T-helper 2 cell treated with Interferon-gamma antibody and Interleukin-4, amounts not matched to agents 5 μg/mL and 100 μg/mL, for 36 hours (primary cell): ENCODE measurements at regions not wholly inside any gene's neighbourhood (a gene's known extent, or its start where the extent isn't known, plus 50 kb on each side); places are given as distances from the start of the nearest gene placed in this dataset.

Experiments used
- DNase-seq: peaks from one replicate; pipeline ENCODE4 v3.0.0; 2021; ENCODE audit warnings: low spot score
- H3K27ac Mint-ChIP-seq: one replicate; pipeline ENCODE4 v1.8.0; 2021; ENCODE audit warnings: mild to moderate bottlenecking, mixed read lengths
- H3K27me3 Mint-ChIP-seq: one replicate; pipeline ENCODE4 v1.8.0; 2021; ENCODE audit warnings: low read depth, mixed read lengths
- H3K36me3 Mint-ChIP-seq: one replicate; pipeline ENCODE4 v1.8.0; 2021; ENCODE audit warnings: low read depth, mixed read lengths
- H3K4me1 Mint-ChIP-seq: one replicate; pipeline ENCODE4 v1.8.0; 2021; ENCODE audit warnings: low read depth, mixed read lengths
- H3K4me3 Mint-ChIP-seq: one replicate; pipeline ENCODE4 v1.8.0; 2022; ENCODE audit warnings: mild to moderate bottlenecking, moderate library complexity, mixed read lengths
- H3K9me3 Mint-ChIP-seq: one replicate; pipeline ENCODE4 v1.8.0; 2021; ENCODE audit warnings: mixed read lengths

DNA sequence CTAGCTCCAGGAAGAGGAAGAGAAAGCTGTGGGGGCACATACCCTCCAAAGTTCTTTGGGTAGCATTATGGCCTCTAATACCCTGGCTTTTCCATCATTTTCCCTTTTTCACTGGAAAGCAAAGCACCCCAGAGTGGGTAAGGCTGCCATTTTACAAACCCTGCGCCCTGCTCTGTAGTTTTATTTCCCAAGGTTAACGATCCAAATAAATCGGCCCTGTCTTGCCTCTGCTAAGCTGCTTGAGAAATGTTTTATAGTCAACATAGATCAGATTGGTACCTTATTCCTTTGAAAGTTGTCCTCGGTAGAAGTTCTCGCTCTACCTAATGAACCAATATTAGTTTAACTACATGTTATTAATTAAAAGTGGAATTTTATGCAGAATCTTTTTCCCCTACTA, 328.2 kb downstream of the NPIPA8 start:
- Mint-ChIP-seq H3K27me3 (no peaks in the 10 kb centered on the region), H3K4me3 (no peak overlapping the region), H3K27ac (no peak overlapping the region)

DNA sequence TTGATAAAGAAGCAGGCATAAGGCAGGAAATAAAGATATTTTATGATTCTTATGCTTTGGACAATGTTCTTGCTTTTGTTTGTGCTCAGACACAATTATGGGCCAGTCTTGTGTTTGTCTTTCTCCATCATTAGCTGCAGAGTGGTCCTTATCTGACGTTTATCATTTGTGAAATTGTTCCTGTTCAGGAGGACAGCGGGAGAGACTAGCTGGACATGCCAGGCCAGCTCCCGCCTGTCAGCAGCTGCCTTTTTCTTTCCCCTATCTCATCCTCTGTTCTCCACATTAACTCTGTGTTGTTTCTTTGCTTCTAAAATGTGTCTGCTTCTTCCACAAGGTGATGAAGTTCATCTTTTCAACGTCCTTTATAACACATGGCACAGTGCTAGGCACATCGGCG, 333.5 kb downstream of the NPIPA8 start:
- Mint-ChIP-seq H3K4me3 (no peak overlapping the region), H3K36me3 (no peaks in the 10 kb centered on the region), H3K27ac (no peak overlapping the region), H3K4me1 (no peaks in the 10 kb centered on the region), H3K9me3 (no peaks in the 10 kb centered on the region), H3K27me3 (no peaks in the 10 kb centered on the region)
- no peak for DNase-seq

More for the DNA sequence above, 328.2 kb downstream of the NPIPA8 start:
- Mint-ChIP-seq H3K36me3 (no peaks in the 10 kb centered on the region), H3K4me1 (no peaks in the 10 kb centered on the region), H3K9me3 (no peaks in the 10 kb centered on the region)
- DNase-seq, result no peak

DNA sequence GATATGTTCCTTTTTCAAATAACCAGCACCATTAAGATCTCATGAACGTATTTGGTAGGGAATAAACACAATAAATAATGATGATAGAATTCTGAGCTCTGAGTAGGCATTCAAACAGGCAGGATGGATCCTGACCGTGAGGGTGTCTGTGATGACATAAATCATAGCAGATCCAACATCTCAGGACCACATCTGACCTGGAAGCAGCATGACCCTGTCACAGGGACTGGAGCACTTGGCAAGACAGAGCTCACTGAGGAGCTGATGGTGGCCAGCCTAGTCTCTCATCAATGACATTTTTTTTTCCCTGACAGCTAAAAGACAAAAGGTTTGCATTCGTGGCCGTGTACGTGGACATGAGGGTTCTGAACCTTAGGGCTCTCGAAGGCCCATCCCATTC, 337.5 kb downstream of the NPIPA8 start:
- DNase-seq, result no peak
- no peaks in the 10 kb centered on the region for H3K36me3 Mint-ChIP-seq
- no peaks in the 10 kb centered on the region for H3K4me1 Mint-ChIP-seq
- no peaks in the 10 kb centered on the region for H3K9me3 Mint-ChIP-seq
- H3K27me3 Mint-ChIP-seq, result no peaks in the 10 kb centered on the region
- H3K4me3 Mint-ChIP-seq, result no peak overlapping the region
- no peak overlapping the region for H3K27ac Mint-ChIP-seq

DNA sequence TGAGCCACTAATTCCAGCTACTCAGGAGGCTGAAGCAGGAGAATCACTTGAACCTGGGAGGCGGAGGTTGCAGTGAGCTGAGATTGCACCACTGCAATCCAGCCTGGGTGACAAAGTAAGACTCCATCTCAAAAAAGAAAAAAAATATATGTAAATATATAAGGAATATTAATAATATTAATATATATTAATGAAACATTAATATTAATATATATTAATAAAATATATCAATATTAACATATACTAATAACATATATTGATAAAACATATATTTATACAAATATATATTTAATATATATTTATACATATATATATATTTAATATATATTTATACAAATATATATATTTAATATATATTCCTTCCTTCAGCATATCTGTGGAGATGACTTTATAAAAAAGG, 338.0 kb downstream of the NPIPA8 start:
- no peaks in the 10 kb centered on the region for H3K9me3 Mint-ChIP-seq
- no peaks in the 10 kb centered on the region for H3K4me1 Mint-ChIP-seq
- H3K27me3 Mint-ChIP-seq, result no peaks in the 10 kb centered on the region
- no peak for DNase-seq
- no peaks in the 10 kb centered on the region for H3K36me3 Mint-ChIP-seq
- H3K27ac Mint-ChIP-seq, result no peak overlapping the region
- H3K4me3 Mint-ChIP-seq, result no peak overlapping the region

DNA sequence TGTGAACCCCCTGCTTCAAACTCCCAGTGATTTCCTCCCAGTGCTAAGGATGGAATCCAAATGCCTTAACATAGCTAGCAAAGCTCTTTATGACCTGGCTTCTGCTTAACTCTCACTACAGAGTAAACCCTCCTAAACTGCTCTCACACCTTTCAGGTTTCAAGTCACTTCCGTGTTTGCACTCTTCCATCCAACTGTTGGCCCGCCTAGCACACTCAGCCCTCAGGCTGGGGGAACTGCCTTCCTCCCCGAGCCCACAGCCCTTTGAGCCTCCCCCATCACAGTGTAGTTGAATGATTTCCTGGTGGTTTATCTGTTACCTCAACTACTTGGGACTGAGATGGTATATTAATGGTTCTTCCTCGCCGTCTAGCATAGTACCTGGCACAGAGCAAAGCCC, 342.5 kb downstream of the NPIPA8 start:
- H3K4me1 Mint-ChIP-seq, result no peaks in the 10 kb centered on the region
- DNase-seq, result no peak
- no peak overlapping the region for H3K27ac Mint-ChIP-seq
- no peaks in the 10 kb centered on the region for H3K36me3 Mint-ChIP-seq
- no peaks in the 10 kb centered on the region for H3K27me3 Mint-ChIP-seq
- H3K9me3 Mint-ChIP-seq, result no peaks in the 10 kb centered on the region
- no peak overlapping the region for H3K4me3 Mint-ChIP-seq

DNA sequence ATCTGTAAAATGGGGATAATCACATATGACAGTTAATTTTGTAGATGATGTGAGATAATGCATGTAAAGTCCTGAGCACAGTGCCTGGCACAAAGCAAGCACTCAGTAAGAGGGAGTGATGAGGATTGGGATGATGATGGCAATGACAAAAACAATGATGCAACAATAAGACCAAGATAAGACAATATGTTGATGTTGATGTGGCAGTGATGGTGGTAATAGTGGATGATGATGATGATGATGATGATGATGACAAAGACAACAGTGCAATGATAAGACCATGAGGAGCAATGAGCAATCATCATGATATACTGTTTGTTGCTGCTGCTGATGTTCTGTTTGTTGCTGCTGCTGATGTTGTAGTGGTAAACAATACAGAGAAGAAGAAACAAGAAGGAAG, 344.1 kb downstream of the NPIPA8 start:
- no peak for DNase-seq
- Mint-ChIP-seq H3K4me3 (no peak overlapping the region), H3K27ac (no peak overlapping the region), H3K4me1 (no peaks in the 10 kb centered on the region), H3K9me3 (no peaks in the 10 kb centered on the region), H3K36me3 (no peaks in the 10 kb centered on the region), H3K27me3 (no peaks in the 10 kb centered on the region)

DNA sequence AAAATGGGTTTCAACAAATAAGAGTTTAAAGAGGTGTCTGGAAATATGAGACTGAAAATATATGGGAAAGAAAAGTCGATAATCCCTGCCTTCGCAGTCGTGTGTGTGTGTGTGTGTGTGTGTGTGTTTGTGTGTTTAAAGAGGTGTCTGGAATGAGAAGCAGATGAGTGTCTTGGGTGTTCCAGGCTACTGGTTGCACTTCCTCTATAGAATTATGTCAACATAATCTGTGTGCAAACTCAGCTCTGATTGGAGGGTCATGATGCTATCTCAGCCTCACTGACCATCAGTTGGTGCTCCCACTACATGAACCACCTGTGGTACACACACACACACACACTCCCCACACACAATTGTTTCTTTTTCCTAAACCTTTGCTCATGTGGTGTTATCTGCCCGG, 347.3 kb downstream of the NPIPA8 start:
- no peak overlapping the region for H3K27ac Mint-ChIP-seq
- H3K4me1 Mint-ChIP-seq, result no peaks in the 10 kb centered on the region
- H3K9me3 Mint-ChIP-seq, result no peaks in the 10 kb centered on the region
- H3K4me3 Mint-ChIP-seq, result no peak overlapping the region
- DNase-seq, result no peak
- H3K27me3 Mint-ChIP-seq, result no peaks in the 10 kb centered on the region
- no peaks in the 10 kb centered on the region for H3K36me3 Mint-ChIP-seq

DNA sequence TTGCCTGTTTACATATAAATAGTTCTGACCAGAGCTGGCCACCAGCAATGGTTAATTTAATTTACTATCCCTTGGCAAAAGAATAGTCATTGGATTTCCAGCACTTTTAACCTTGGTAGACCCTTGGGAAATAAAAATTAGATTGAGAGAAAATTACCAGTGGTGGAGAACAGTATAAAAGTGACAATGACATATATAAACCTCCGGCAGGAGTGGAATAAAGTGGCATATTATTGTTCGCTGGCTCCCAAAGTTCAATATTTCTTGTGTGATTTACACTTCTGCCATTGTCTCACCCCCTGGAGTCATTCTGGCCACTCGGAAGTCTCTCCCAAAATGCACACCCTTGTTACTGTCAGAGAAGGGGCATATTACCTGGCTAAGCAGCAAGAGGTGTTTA, 347.7 kb downstream of the NPIPA8 start:
- Mint-ChIP-seq H3K4me1 (no peaks in the 10 kb centered on the region), H3K9me3 (no peaks in the 10 kb centered on the region), H3K4me3 (no peak overlapping the region), H3K27me3 (no peaks in the 10 kb centered on the region), H3K27ac (no peak overlapping the region), H3K36me3 (no peaks in the 10 kb centered on the region)
- no peak for DNase-seq

DNA sequence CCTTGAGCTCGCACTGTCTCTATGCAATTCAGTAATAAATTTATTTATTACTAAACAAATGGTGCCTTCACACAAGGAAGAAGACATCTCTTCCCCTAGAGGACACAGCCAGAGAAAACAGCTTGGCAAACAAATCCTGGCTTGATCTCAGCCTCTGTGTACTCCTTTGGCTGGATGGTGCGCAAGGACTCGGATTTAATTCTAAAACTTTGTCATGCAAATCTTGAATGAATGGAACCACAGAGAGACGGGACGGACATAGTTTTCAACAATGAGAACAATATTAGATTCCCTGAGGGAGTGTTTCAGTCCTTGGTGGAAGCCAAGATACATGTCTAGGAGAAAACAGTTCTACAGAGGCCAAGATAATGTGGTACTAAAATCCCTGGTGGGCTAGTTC, 349.5 kb downstream of the NPIPA8 start:
- no peak overlapping the region for H3K27ac Mint-ChIP-seq
- no peaks in the 10 kb centered on the region for H3K27me3 Mint-ChIP-seq
- H3K36me3 Mint-ChIP-seq, result no peaks in the 10 kb centered on the region
- H3K4me1 Mint-ChIP-seq, result no peaks in the 10 kb centered on the region
- no peak for DNase-seq
- no peak overlapping the region for H3K4me3 Mint-ChIP-seq
- no peaks in the 10 kb centered on the region for H3K9me3 Mint-ChIP-seq

DNA sequence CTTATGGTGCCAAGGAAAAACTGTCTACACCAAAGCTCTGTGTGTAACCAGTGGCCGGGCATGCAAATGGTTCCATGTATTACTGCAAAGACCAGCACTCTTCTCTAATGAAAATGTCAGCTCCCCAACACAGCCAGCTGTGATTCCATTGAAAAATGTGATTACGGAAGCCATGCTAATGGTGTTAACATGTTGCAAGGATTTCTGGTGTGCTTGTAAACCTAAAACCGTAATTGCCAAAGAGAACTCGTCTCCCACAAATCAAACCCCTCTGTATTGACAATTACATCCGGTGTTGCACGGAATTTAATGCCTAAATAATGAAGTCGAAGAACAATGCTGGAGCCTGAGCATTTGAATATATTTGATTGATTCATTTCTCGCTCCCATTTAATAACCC, 351.7 kb downstream of the NPIPA8 start:
- Mint-ChIP-seq H3K9me3 (no peaks in the 10 kb centered on the region), H3K36me3 (no peaks in the 10 kb centered on the region), H3K4me1 (no peaks in the 10 kb centered on the region), H3K27ac (no peak overlapping the region), H3K27me3 (no peaks in the 10 kb centered on the region), H3K4me3 (no peak overlapping the region)
- DNase-seq, result no peak

DNA sequence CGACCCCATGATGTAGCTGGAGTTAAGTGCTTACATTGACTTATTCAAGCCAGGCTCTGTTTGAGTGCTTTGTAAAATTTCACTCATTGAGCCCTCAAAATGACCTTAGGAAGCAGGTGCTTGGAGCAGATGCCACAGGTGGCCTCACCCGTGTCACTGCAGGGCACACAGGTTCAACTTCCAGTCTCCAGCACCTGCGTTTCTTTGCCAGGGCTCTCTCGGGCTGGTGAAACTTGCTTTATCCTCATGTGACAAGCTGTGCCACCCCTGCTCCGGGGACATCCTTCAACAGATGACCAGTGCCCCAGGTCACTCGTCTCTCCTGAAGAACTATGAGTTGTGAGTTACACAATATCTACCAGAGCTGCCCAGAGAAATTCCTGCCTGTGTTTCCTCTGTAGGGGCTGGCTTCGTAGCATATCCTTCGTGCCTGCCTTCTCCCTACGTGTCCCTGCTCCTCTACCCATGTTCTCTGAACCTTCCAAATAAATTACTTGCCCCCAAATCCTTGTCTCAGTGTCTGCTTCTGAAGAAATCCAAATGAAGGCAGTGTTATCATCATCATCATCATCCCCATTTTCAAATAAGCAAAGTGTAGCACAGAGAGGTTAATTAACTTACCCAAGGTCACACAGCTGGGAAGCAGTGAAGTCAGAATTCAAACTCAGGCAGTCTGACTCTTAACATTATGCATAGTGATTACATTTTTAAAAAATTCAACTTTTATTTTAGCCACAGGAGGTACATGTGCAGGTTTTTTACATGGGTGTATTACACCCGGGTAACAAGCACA, 352.5 kb downstream of the NPIPA8 start:
- H3K27ac Mint-ChIP-seq, result no peak overlapping the region
- H3K36me3 Mint-ChIP-seq, result no peaks in the 10 kb centered on the region
- no peak overlapping the region for H3K4me3 Mint-ChIP-seq
- H3K4me1 Mint-ChIP-seq, result no peaks in the 10 kb centered on the region
- H3K9me3 Mint-ChIP-seq, result peaks cover 6% of the 10 kb centered on the region
- H3K27me3 Mint-ChIP-seq, result no peaks in the 10 kb centered on the region
- DNase-seq, result no peak

DNA sequence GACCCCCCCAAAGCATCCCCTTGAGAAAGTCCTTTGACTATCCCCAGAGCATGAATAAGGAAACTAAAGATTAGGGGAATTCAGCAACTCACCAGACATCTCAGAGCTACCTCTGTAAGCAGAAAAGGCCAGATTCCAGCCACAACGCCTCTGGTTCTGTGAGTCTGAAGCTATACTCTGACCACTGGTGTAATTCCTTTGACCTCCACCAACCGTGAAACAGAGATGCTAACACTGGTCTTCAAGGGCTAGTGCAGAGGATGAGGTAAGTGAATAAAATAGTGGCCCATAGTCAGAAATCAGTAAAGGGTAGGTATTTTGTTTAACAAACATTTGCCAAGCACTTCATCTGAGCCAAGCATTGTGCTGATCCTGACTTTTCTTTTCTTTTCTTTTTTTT, 353.4 kb downstream of the NPIPA8 start:
- Mint-ChIP-seq H3K4me3 (no peak overlapping the region), H3K36me3 (no peaks in the 10 kb centered on the region), H3K4me1 (no peaks in the 10 kb centered on the region), H3K9me3 (peaks cover 6% of the 10 kb centered on the region), H3K27me3 (no peaks in the 10 kb centered on the region), H3K27ac (no peak overlapping the region)
- DNase-seq, result no peak

DNA sequence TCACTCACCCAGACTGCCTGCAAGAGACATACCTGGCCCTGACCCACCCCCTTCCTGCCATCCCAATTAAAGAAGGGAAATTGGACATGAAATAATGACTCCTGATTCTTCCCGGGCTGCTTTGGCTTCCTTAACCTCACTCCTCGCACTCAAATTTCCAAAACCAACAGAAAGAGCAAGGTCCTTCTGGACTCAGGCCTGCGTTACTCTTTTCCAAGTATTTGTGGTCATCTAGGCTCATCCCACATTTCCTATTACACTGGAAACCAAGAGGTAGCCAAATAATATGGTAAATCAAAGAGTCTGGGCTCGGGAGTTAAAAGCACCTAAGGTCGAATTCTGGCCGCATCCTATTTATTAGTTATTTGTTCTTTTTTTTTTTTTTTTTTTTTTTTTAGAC, 359.3 kb downstream of the NPIPA8 start:
- H3K27me3 Mint-ChIP-seq, result no peaks in the 10 kb centered on the region

DNA sequence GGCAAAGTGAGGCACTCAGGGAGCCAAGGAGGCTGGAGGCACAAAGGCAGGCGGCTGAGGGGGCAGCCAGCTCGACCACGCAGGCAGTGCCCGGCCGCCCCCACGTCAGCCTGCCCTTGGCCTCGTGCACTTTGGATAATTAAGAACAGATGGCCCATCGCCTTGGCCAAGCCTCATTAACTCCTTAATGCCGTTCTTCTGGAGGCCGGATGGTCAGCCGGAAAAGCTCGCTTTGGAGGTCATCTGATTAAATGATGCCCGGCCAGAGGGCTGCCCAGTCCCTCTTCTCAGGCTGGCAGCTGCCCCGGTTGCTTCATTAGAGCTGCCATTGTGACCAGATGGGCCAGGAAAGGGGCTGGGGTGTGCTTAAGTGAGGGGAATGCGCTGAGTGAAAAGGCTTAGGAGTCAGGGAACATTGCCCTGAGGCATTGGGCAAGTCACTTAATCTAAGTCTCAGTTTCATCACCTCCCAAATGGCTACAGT, 364.0 kb downstream of the NPIPA8 start:
- no peaks in the 10 kb centered on the region for H3K27me3 Mint-ChIP-seq
- H3K4me1 Mint-ChIP-seq, result no peaks in the 10 kb centered on the region
- H3K27ac Mint-ChIP-seq, result no peak overlapping the region
- H3K4me3 Mint-ChIP-seq, result no peak overlapping the region
- DNase-seq, result no peak
- no peaks in the 10 kb centered on the region for H3K36me3 Mint-ChIP-seq
- H3K9me3 Mint-ChIP-seq, result no peaks in the 10 kb centered on the region

More for the DNA sequence above, 359.3 kb downstream of the NPIPA8 start:
- Mint-ChIP-seq H3K4me1 (no peaks in the 10 kb centered on the region), H3K27ac (no peak overlapping the region), H3K4me3 (no peak overlapping the region), H3K36me3 (no peaks in the 10 kb centered on the region), H3K9me3 (peaks cover 6% of the 10 kb centered on the region)
- DNase-seq, result no peak

DNA sequence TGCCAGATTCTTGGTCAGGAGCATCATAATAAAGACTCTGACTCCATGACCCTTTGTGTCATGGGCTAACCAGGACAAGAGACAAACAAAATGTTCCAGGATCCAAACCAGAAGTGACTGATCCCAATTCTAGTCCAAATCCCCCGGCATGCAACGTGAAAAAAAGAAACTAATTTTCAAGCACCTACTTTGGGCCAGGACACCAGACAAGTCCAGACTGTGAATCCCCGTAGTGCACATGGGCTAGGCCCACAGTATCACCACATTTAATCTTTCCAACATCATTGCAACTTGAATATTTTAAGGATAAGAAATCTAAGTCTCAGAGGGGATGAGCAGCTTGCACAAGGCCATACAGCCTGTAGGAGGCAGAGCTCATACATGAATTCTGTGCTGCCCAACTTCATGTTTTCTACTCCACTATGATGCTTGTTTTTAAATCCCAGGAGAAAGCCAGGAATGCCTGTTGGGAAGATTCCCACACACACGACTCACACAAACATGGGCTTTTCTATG, 365.7 kb downstream of the NPIPA8 start:
- H3K36me3 Mint-ChIP-seq, result no peaks in the 10 kb centered on the region
- no peaks in the 10 kb centered on the region for H3K4me1 Mint-ChIP-seq
- no peaks in the 10 kb centered on the region for H3K9me3 Mint-ChIP-seq
- no peak overlapping the region for H3K27ac Mint-ChIP-seq
- no peak overlapping the region for H3K4me3 Mint-ChIP-seq
- H3K27me3 Mint-ChIP-seq, result no peaks in the 10 kb centered on the region
- DNase-seq, result no peak
